OCI-LY7 (cell line): ENCODE measurements at regions not wholly inside any gene's neighbourhood (a gene's known extent, or its start where the extent isn't known, plus 50 kb on each side); places are given as distances from the start of the nearest gene placed in this dataset.

Experiments used
- BruUV-seq: library from RNA; stranded (reverse); fragments of 400-500 nt; replicated peaks from 2 replicates; lab custom pipeline; 2021; lab: Mats Ljungman, UMichigan
- CTCF ChIA-PET: fragments of 300-600 bp; sonication (Branson Sonifier 250); formaldehyde crosslinking; loops from one replicate; lab custom pipeline; 2022; ENCODE audit warnings: antibody characterized with exemption; ENCODE audit not compliant: unreplicated experiment; lab: Charles Lee
- POLR2A ChIA-PET: fragments of 300-600 bp; sonication (Branson Sonifier 250); formaldehyde crosslinking; loops from one replicate; lab custom pipeline; 2022; ENCODE audit warnings: antibody characterized with exemption; lab: Charles Lee
- DNase-seq: peaks from one replicate; pipeline ENCODE4 v3.0.0-alpha.2; 2015; ENCODE audit warnings: low spot score
- H2AFZ ChIP-seq: fragments of 200-600 bp; sonication (generic), shearing (Covaris generic); 2 replicates; pipeline ENCODE4 v1.6.1; 2014; ENCODE audit warnings: mild to moderate bottlenecking, antibody characterized with exemption, low read length, moderate library complexity
- H3K27ac ChIP-seq: fragments of 200-600 bp; sonication (generic); 2 replicates; pipeline ENCODE4 v1.5.1; 2014; ENCODE audit warnings: mixed run types, low read depth, mild to moderate bottlenecking, moderate library complexity, low read length, inconsistent platforms; ENCODE audit not compliant: poor library complexity, severe bottlenecking
- H3K36me3 ChIP-seq: fragments of 200-600 bp; sonication (generic); 2 replicates; pipeline ENCODE4 v1.6.1; 2014; ENCODE audit warnings: mild to moderate bottlenecking, antibody characterized with exemption, low read length, moderate library complexity, mixed read lengths; ENCODE audit not compliant: insufficient read depth
- H3K4me1 ChIP-seq: fragments of 200-600 bp; sonication (generic); 2 replicates; pipeline ENCODE4 v1.5.1; 2014; ENCODE audit warnings: mild to moderate bottlenecking, low read length; ENCODE audit not compliant: insufficient read depth, poor library complexity, severe bottlenecking
- H3K4me2 ChIP-seq: fragments of 200-600 bp; sonication (generic); 2 replicates; pipeline ENCODE4 v1.6.1; 2014; ENCODE audit warnings: mild to moderate bottlenecking, low read length
- H3K4me3 ChIP-seq: fragments of 200-600 bp; sonication (generic); 2 replicates; pipeline ENCODE4 v1.5.1; 2014; ENCODE audit warnings: mild to moderate bottlenecking, low read depth, low read length; ENCODE audit not compliant: poor library complexity, severe bottlenecking
- H3K79me2 ChIP-seq: fragments of 200-600 bp; sonication (generic); 2 replicates; pipeline ENCODE4 v1.6.1; 2016; ENCODE audit warnings: low read depth, mild to moderate bottlenecking, low read length, moderate library complexity, mixed read lengths; ENCODE audit not compliant: insufficient read depth
- H3K9me2 ChIP-seq: fragments of 200-600 bp; sonication (generic); 2 replicates; pipeline ENCODE4 v1.6.1; 2016; ENCODE audit warnings: mild to moderate bottlenecking, low read length, mixed read lengths; ENCODE audit not compliant: insufficient read depth
- H3K9me3 ChIP-seq: fragments of 200-600 bp; sonication (generic); 2 replicates; pipeline ENCODE4 v1.6.1; 2014; ENCODE audit warnings: mild to moderate bottlenecking, mixed run types, low read length, mixed read lengths
- H4K20me1 ChIP-seq: fragments of 200-600 bp; sonication (generic); 2 replicates; pipeline ENCODE4 v1.6.1; 2014; ENCODE audit warnings: mild to moderate bottlenecking, antibody characterized with exemption, low read length, moderate library complexity, mixed read lengths; ENCODE audit not compliant: insufficient read depth
- CTCF ChIP-seq: fragments of 200-600 bp; sonication (generic); conservative IDR thresholded peaks from 2 replicates; pipeline ENCODE4 v1.5.1; 2014; ENCODE audit warnings: mild to moderate bottlenecking, antibody characterized with exemption, low read length, moderate library complexity, mixed read lengths
- EZH2phosphoT487 ChIP-seq: fragments of 200-600 bp; sonication (generic); IDR thresholded peaks from 2 replicates; pipeline ENCODE4 v1.6.1; 2018; ENCODE audit warnings: low read depth, borderline replicate concordance, mild to moderate bottlenecking, mixed run types, antibody characterized with exemption, low read length, moderate library complexity, mixed read lengths
- intact Hi-C: fragments of 100-400 bp; cut with micrococcal nuclease; formaldehyde crosslinking; loops from one replicate; pipeline ENCODE4 v1.10.0; 2022; ENCODE audit not compliant: unreplicated experiment

GRCh38 chr10:28946479-28946878, 269.2 kb downstream of the BAMBI start:
- Histone ChIP-seq H3K4me2 (no peak overlapping the region), H2AFZ (no peak overlapping the region), H3K9me2 (no peaks in the 10 kb centered on the region), H3K4me1 (no peaks in the 10 kb centered on the region), H3K36me3 (no peaks in the 10 kb centered on the region), H3K79me2 (no peaks in the 10 kb centered on the region), H4K20me1 (no peaks in the 10 kb centered on the region), H3K4me3 (no peak overlapping the region), H3K27ac (no peak overlapping the region), H3K9me3 (no peaks in the 10 kb centered on the region)
- DNase-seq: no peak
- no peak for TF ChIP-seq EZH2phosphoT487
- no peak for TF ChIP-seq CTCF
- ChIA-PET CTCF (no interaction called here), POLR2A (no interaction called here)
- BruUV-seq: no TSS peak
- intact Hi-C loops: no loop called here

GRCh38 chr10:28947171-28947570, 269.9 kb downstream of the BAMBI start:
- CTCF ChIA-PET: no interaction called here
- intact Hi-C loops: no loop called here

GRCh38 chr10:28948046-28948445, 270.7 kb downstream of the BAMBI start:
- no peaks in the 10 kb centered on the region for H3K79me2 ChIP-seq
- intact Hi-C loops: no loop called here
- no peak overlapping the region for H3K4me2 ChIP-seq
- no peaks in the 10 kb centered on the region for H4K20me1 ChIP-seq
- TF ChIP-seq EZH2phosphoT487 (no peak), CTCF (no peak)
- no peak for DNase-seq
- H3K9me2 ChIP-seq: no peaks in the 10 kb centered on the region
- POLR2A ChIA-PET: no interaction called here
- H3K36me3 ChIP-seq: no peaks in the 10 kb centered on the region
- no peak overlapping the region for H3K4me3 ChIP-seq
- no peaks in the 10 kb centered on the region for H3K9me3 ChIP-seq
- no peaks in the 10 kb centered on the region for H3K4me1 ChIP-seq
- BruUV-seq: no TSS peak
- no peak overlapping the region for H2AFZ ChIP-seq
- H3K27ac ChIP-seq: no peak overlapping the region
- CTCF ChIA-PET: no interaction called here

More at GRCh38 chr10:28947171-28947570, 269.9 kb downstream of the BAMBI start:
- H4K20me1 ChIP-seq: no peaks in the 10 kb centered on the region
- H3K4me3 ChIP-seq: no peak overlapping the region
- no peaks in the 10 kb centered on the region for H3K79me2 ChIP-seq
- no peaks in the 10 kb centered on the region for H3K36me3 ChIP-seq
- no peaks in the 10 kb centered on the region for H3K9me3 ChIP-seq
- H3K4me2 ChIP-seq: no peak overlapping the region
- no peak for DNase-seq
- no TSS peak for BruUV-seq
- no peaks in the 10 kb centered on the region for H3K4me1 ChIP-seq
- TF ChIP-seq EZH2phosphoT487 (no peak), CTCF (no peak)
- H3K27ac ChIP-seq: no peak overlapping the region
- H3K9me2 ChIP-seq: no peaks in the 10 kb centered on the region
- POLR2A ChIA-PET: no interaction called here
- H2AFZ ChIP-seq: no peak overlapping the region
